Endothelial cell of umbilical vein (primary cell): ENCODE measurements at regions not wholly inside any gene's neighbourhood (a gene's known extent, or its start where the extent isn't known, plus 50 kb on each side); places are given as distances from the start of the nearest gene placed in this dataset.

Experiments used
- BruUV-seq: library from RNA; stranded (reverse); fragments of 400-500 nt; replicated peaks from 2 replicates; lab custom pipeline; 2021; lab: Mats Ljungman, UMichigan
- CTCF ChIA-PET: fragments of 300-600, 350-600 bp; sonication (Branson Sonifier 250); formaldehyde crosslinking; loops from one replicate; lab custom pipeline; 2021; ENCODE audit warnings: antibody characterized with exemption, inconsistent platforms; lab: Charles Lee
- POLR2A ChIA-PET: fragments of 300-600, 350-600 bp; sonication (Branson Sonifier 250); formaldehyde crosslinking; loops from one replicate; lab custom pipeline; 2021; ENCODE audit warnings: antibody characterized with exemption, inconsistent platforms; lab: Charles Lee
- DNase-seq: peaks from one replicate; pipeline ENCODE4 v3.0.0-alpha.2; 2011; ENCODE audit warnings: low read depth, low spot score
- FAIRE-seq: peaks from 2 replicates; lab custom pipeline; 2011; peaks lifted over from hg19 to GRCh38; lab: Jason Lieb, UNC
- H2AFZ ChIP-seq: 2 replicates; pipeline ENCODE4 v1.6.0; 2012; ENCODE audit warnings: low read depth, low read length, control low read depth, inconsistent platforms
- H3K27ac ChIP-seq: 2 replicates; pipeline ENCODE4 v1.5.1; 2011; ENCODE audit warnings: low read depth, mild to moderate bottlenecking, control low read depth, low read length, moderate library complexity; ENCODE audit not compliant: insufficient read depth
- H3K27me3 ChIP-seq, 2 experiments: 2 replicates each; pipeline versions ENCODE4 v1.6.0 to v1.6.1; 2011; ENCODE audit warnings: low read length in 2 of 2, mixed read lengths in 1 of 2; ENCODE audit not compliant: control insufficient read depth in 2 of 2, insufficient read depth in 2 of 2
- H3K36me3 ChIP-seq, 2 experiments: 2 replicates in 1 of 2; 3 replicates in 1 of 2; pipeline ENCODE4 v1.5.1; 2011; ENCODE audit warnings: low read length in 2 of 2, mild to moderate bottlenecking in 1 of 2, moderate library complexity in 1 of 2; ENCODE audit not compliant: control insufficient read depth in 2 of 2, insufficient read depth in 2 of 2; ENCODE audit errors: extremely low read depth in 1 of 2
- H3K4me1 ChIP-seq: 3 replicates; pipeline ENCODE4 v1.5.1; 2011; ENCODE audit warnings: mild to moderate bottlenecking, low read length; ENCODE audit not compliant: control insufficient read depth, insufficient read depth; ENCODE audit errors: extremely low read depth
- H3K4me2 ChIP-seq: 2 replicates; pipeline ENCODE4 v1.6.1; 2011; ENCODE audit warnings: low read length, control low read depth, mixed read lengths; ENCODE audit not compliant: insufficient read depth
- H3K4me3 ChIP-seq, 3 experiments: fragments of 200-600 bp in 1 of 3; sonication (generic), shearing (Covaris generic) in 1 of 3; replicated peaks in 1 of 3; 2 replicates each; pipeline ENCODE4 v1.5.1; 2011 to 2016; ENCODE audit warnings: control low read depth in 3 of 3, low read length in 3 of 3, mild to moderate bottlenecking in 2 of 3, inconsistent platforms in 1 of 3, low read depth in 1 of 3, moderate library complexity in 1 of 3; ENCODE audit not compliant: insufficient read depth in 1 of 3
- H3K79me2 ChIP-seq: 2 replicates; pipeline ENCODE4 v1.6.0; 2012; ENCODE audit warnings: low read length, inconsistent platforms; ENCODE audit not compliant: control insufficient read depth, insufficient read depth
- H3K9ac ChIP-seq: replicated peaks from 2 replicates; pipeline ENCODE3; 2011; ENCODE audit warnings: low read length, control low read depth; ENCODE audit not compliant: insufficient read depth; ENCODE audit errors: extremely low read depth
- H3K9me1 ChIP-seq: replicated peaks from 3 replicates; pipeline ENCODE4 v1.6.0; 2011; ENCODE audit warnings: mild to moderate bottlenecking, low read length; ENCODE audit not compliant: control insufficient read depth, insufficient read depth; ENCODE audit errors: extremely low read depth
- H3K9me3 ChIP-seq: replicated peaks from 2 replicates; pipeline ENCODE4 v1.5.1; 2012; ENCODE audit warnings: low read length, inconsistent platforms; ENCODE audit not compliant: control insufficient read depth, insufficient read depth
- H4K20me1 ChIP-seq: replicated peaks from 2 replicates; pipeline ENCODE3; 2011; ENCODE audit warnings: mild to moderate bottlenecking, low read length; ENCODE audit not compliant: control insufficient read depth, insufficient read depth; ENCODE audit errors: extremely low read depth
- CTCF ChIP-seq, 2 donors: IDR thresholded peaks; 1 replicate in 1 of 2; 2 replicates in 1 of 2; pipeline ENCODE4 v1.5.1; 2011; ENCODE audit warnings: low read length in 2 of 2, mild to moderate bottlenecking in 2 of 2, moderate library complexity in 2 of 2, control low read depth in 1 of 2, inconsistent platforms in 1 of 2, low read depth in 1 of 2; ENCODE audit not compliant: insufficient read depth in 1 of 2; ENCODE audit errors: extremely low read depth in 1 of 2
- EZH2 ChIP-seq: IDR thresholded peaks from 2 replicates; pipeline ENCODE4 v1.6.1; 2012; ENCODE audit warnings: borderline replicate concordance, low read depth, mild to moderate bottlenecking, moderate library complexity, low read length, inconsistent platforms; ENCODE audit not compliant: severe bottlenecking
- FOS ChIP-seq: IDR thresholded peaks from 2 replicates; pipeline ENCODE4 v1.6.1; 2011; ENCODE audit warnings: mild to moderate bottlenecking, low read length, moderate library complexity, borderline replicate concordance; ENCODE audit not compliant: insufficient read depth
- GATA2 ChIP-seq: IDR thresholded peaks from 2 replicates; pipeline ENCODE4 v1.7.0; 2011; ENCODE audit warnings: low read depth, mild to moderate bottlenecking, moderate library complexity, mixed read lengths, low read length; ENCODE audit not compliant: insufficient read length, insufficient read depth
- JUN ChIP-seq: IDR thresholded peaks from 2 replicates; pipeline ENCODE4 v1.6.1; 2011; ENCODE audit warnings: borderline replicate concordance, low read depth; ENCODE audit not compliant: insufficient read length, insufficient read depth
- MAX ChIP-seq: IDR thresholded peaks from 2 replicates; pipeline ENCODE4 v1.6.1; 2011; ENCODE audit not compliant: insufficient read depth, insufficient read length
- MYC ChIP-seq: IDR thresholded peaks from one replicate; pipeline ENCODE4 v1.6.1; 2011; ENCODE audit warnings: mild to moderate bottlenecking, low read depth, low read length
- POLR2A ChIP-seq: IDR thresholded peaks from 2 replicates; pipeline ENCODE4 v1.6.1; 2012; ENCODE audit warnings: low read depth, mild to moderate bottlenecking, control low read depth, low read length
- POLR2AphosphoS5 ChIP-seq: IDR thresholded peaks from 2 replicates; pipeline ENCODE4 v1.6.1; 2012; ENCODE audit warnings: low read depth, mild to moderate bottlenecking, control low read depth, low read length, moderate library complexity; ENCODE audit not compliant: insufficient read depth
- dilution Hi-C: fragments of 300-500 bp; cut with MboI; formaldehyde crosslinking; loops from one replicate; pipeline ENCODE4 v1.15.0; 2019; ENCODE audit warnings: low sequenced_read_pairs; ENCODE audit not compliant: extremely low pct_ligation_motif_present
- intact Hi-C: fragments of 100-400 bp; cut with micrococcal nuclease; formaldehyde crosslinking; loops from one replicate; pipeline ENCODE4 v1.10.0; 2022

- no TSS peak for BruUV-seq
- dilution Hi-C loops, result no loop called here
- CTCF ChIA-PET, result interaction anchor here (0.7 kb wide), 1 partner anchor 26 kb away, joined by 3 read pairs; no protein-coding TSS in a partner anchor
- H3K9me3 ChIP-seq, result no peaks in the 10 kb centered on the region
- DNase-seq, result no peak
- no peak for FAIRE-seq
- H3K27ac ChIP-seq, result no peak overlapping the region
- H3K9ac ChIP-seq, result no peak overlapping the region
- no peaks in the 10 kb centered on the region for H3K27me3 ChIP-seq
- no peaks in the 10 kb centered on the region for H3K9me1 ChIP-seq
- intact Hi-C loops, result no loop called here
- H3K4me3 ChIP-seq, result no peak overlapping the region
- TF ChIP-seq EZH2 (no peak), POLR2AphosphoS5 (no peak), FOS (no peak), CTCF (IDR thresholded peaks at IDR 0.05; ENCODE audit: extremely low read depth in 1 of 2, insufficient read depth in 1 of 2, low read depth in 1 of 2, low read length in 2 of 2) (no peak), POLR2A (no peak), JUN (no peak), GATA2 (no peak), MYC (no peak), MAX (no peak)
- H3K4me2 ChIP-seq, result no peak overlapping the region
- no peaks in the 10 kb centered on the region for H3K79me2 ChIP-seq
- no peaks in the 10 kb centered on the region for H4K20me1 ChIP-seq
- POLR2A ChIA-PET, result no interaction called here
- H3K36me3 ChIP-seq, result no peaks in the 10 kb centered on the region
- H2AFZ ChIP-seq, result no peak overlapping the region
- H3K4me1 ChIP-seq, result no peaks in the 10 kb centered on the region
Observed at GRCh38 chr15:88725305-88726210, 77.7 kb upstream of the ACAN start.
